ENCODE measurements at regions not wholly inside any gene's neighbourhood (a gene's known extent, or its start where the extent isn't known, plus 50 kb on each side); places are given as distances from the start of the nearest gene placed in this dataset.

DNA sequence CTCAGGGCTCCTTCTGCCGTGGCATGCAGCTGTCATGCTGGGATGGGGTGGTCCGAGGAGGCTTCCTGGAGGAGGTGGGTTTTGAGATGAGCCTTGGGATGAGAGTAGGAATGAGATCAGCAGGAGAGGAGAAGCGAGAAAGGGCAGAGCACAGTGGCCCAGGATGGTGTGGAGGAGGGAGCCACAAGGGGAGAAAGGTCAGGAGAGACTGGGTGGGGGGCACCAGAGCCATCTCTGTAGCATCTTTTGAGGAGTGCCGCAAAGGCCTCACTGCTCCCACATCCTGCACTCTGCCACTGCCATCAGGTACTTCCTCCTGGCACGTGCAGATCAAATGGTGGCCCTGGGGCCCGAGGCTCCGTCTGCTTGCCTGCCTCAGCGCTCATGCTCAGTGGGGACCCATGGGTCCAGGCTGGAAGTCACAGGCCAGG is 150.2 kb downstream of the MACROH2A1 start:
- DNase-seq (ENCODE audit: low read depth): no peak

DNA sequence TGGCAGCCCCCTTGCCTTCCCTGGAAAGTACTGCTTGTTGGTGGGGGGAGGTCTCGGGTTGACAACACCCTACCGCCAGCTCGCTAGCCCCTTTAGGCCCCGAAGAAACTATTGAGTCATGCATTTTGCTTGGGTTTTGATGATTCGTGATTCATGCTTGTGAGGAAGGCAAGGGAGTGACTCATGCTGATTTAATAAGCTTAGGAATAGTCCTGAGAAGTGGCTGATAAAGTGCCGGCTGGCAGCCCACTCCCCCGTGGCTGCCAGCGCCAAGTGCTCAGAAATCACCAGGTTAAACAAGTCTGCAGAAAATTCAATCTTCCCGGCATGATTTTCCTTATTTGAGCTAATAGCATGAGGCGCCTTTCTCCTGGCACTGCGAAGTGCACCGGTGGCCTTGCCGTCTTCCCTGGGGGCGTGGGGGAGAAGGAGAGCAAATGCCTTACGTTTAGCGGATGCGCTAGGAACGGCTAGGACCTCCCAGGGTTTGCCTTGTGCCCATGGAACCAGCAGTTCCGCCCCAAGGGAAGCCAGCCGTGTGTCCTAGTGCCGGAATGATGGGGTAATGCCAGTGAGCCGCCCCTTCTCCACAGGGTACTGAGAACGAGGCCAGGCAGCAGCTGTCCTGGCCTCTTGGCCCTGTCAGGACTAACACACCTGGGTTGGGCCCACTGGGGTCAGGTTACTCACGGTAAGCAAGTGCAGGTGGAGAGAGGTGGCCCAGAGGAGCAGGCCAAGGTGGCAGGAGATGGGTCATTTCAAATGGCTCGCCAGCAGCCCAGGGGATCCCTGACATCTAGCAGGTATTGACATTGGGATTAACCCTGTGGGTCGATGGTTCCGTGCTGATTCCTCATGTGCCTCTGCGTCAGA is 151.9 kb downstream of the MACROH2A1 start:
- DNase-seq (ENCODE audit: low read depth): peak; percentile 95

GRCh38 chr5:135246605-135246922 is 152.5 kb downstream of the MACROH2A1 start:
- no peak for DNase-seq (ENCODE audit: low read depth)

DNA sequence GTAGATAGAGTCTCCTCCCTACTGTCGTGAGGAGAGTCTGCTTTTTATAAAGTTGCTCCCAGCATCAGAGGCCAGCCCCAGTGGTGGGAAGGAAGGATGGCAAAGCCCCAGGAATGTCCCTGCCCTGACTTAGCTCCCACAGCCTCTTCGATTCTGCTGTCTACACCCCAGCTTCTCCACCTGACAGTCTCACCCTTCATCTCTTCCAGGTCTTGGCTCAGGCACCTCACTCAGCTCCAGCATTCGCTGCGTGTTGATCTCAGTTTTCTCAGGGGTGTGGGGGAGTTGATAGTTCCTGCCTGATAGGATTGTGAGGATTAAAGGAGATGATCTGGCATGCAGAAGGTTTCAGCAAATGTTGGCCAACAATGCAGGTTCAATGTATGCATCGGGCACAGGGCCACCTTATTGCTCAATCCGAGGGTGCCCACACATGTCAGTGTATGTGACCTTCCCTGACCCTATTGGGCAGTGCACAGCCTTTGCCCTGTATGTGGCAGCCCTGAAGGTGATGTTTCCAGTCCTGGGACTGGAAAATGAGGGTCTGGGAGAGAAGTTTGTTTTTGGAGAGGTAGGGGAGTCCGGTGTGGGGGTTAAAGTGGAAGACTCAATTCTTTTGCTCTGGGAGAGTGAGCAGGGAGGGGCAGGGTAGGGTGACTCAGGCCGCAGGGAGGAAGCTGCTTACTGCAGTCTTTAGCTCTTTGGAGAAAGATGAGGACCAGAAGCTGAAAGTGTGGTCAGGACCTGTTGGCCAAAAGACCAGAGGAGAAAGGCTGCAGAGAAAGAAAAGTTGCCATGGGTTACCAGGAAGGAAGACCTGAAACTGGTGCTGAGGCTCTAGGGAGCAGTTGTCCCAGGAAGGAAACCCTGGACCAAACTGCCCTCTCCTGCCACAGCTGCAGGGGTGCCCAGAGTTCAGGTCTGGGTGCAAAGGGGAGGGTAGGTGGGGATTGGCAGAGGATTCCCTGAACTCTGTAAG is 153.2 kb downstream of the MACROH2A1 start:
- peak; percentile 82 for DNase-seq (ENCODE audit: low read depth)

DNA sequence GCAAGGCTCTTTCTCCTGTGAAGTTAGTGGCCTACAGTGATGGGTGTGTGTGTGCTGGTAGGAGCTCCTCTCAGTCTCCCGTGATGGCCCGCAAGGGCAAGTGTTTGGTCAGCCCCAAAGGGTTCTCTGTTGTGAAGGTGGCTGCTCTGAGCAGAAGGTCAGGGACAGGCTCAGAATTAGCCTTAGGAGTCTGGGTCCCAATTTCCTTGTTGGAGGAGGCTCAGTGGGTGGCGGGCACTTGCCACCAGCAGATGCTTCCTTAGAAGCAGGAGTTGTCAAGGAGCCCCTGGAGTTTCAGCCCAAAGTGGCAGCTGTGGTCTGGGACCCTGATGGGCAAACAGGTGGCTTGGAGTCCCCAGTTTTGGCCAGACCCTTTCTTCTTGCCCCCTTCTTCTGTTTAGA is 154.4 kb downstream of the MACROH2A1 start:
- DNase-seq (ENCODE audit: low read depth): no peak

DNA sequence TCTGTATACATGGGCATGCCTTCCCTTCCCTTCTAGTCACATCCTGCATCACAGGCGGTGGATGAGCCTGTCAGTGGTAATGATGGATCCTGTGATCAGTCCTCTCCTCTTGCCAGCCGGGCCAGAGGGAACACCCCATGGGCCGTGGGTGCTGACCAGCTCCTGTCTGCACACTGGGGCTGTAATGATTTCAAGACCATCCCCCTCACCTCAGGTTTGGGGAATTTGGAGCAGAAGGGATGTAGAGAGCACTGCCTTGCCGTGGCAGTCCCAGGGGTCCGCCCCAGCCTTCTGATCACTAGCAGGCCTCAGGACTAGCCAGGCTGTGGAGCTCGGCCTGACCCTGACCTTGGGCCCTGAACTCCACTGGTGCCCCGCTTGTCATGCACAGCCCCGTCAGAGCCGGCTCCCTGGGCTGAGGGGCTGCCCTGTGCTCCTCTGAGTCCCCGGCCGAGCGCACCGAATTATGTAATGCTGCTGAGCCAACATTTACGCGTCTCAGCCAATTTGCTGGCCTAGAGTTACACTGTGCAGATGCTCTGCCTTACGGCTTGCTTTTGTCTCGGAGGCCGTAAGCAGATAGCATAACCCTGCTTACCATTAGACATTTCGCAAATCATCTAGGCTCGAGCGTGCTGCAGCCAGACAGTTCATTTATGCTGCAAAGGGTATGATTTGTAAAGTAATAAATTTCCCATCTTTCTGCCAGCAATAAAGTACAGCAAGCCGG is 155.3 kb downstream of the MACROH2A1 start:
- DNase-seq (ENCODE audit: low read depth): no peak

- peak; percentile 39 for DNase-seq (ENCODE audit: low read depth)
These were observed 156.0 kb downstream of the MACROH2A1 start for GRCh38 chr5:135242866-135243555.

DNA sequence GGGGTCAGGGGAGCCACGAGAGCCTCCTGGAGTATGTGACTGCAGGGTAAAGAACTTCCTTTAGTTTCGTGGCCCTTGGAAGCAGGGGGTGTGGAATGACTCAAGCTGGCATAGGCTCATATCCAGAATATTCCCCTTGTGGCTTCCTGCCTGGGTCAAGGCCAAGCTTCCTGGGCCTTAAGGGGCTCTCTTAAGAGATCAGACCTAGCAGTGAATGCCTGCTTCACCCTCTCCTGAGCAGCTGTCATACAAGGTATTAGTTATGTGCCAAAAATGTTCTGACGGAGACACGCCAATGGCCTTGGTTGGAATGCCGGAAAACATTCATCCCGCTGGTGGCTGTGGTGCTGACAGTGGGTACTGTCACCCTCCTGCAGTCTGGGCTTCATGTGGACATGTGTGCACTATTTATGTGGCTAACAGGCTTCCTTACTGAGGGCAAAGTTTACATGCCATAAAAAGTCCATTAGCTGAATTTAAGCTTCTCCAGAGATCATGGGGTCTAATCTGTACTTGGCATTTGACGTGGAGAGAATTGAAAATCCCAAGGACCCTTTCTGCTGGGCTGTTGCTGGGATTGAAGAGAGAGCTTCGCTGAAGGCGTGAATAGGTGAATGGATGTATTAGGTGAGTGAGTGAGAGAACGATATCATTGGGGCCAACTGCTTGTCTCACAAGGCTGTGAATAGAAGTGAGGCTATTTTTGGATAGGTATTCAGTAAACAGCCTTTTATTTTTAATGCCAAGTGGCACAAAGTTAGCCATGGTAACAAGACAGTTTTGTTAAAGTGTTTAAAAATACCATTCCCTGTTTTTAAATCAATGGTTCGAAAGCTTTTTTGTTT is 156.8 kb downstream of the MACROH2A1 start:
- DNase-seq (ENCODE audit: low read depth): peak; percentile 98

DNA sequence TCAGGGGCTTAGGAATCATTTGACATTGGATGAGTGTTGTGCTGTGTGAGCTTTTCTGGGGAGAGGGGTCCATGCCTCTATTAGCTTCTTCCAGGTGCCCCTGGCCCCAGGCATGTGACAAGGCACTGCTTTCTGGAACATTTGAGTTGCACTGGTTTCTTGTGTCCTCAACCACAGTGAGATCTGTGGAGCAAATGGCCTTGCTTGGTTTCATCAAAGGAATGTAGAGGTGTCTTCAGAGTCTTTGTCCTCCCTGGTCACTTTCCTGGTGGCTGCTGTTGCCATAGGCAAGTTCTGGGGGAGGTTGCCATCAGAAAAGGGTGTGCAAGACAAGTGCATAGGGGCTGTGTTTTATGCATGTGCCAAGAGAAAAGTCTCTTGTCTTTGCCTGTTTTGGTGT is 157.5 kb downstream of the MACROH2A1 start:
- DNase-seq (ENCODE audit: low read depth): no peak

DNA sequence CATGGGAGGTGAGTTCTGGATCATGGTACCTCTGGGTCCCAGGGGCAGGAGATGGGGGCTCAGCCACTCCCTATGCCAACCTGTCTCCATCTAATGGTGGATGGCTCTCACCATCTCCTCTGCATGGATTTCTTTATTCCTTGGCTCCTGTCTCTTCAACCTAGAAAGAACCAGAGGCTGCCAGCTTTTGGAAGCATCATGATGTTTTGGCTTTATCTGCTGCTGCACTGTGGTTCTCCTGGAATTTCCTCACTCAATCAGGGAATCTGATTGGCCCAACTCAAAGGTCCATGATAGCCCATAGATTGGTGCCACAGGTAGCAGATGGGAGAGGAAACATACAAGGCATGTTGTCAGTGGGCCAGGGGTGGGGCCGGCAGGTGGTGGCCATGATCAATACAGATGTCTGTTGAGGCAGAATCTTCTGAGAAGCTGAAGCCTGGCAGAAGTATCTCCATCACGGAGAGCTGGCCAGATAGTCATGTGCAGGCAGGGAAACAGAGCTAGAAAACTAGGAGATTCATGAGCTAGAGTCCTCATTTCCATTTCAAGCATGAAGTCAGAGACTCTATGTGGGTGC is 158.2 kb downstream of the MACROH2A1 start:
- no peak for DNase-seq (ENCODE audit: low read depth)

- DNase-seq (ENCODE audit: low read depth): no peak
These were observed 158.8 kb downstream of the MACROH2A1 start for GRCh38 chr5:135240283-135240633.

DNA sequence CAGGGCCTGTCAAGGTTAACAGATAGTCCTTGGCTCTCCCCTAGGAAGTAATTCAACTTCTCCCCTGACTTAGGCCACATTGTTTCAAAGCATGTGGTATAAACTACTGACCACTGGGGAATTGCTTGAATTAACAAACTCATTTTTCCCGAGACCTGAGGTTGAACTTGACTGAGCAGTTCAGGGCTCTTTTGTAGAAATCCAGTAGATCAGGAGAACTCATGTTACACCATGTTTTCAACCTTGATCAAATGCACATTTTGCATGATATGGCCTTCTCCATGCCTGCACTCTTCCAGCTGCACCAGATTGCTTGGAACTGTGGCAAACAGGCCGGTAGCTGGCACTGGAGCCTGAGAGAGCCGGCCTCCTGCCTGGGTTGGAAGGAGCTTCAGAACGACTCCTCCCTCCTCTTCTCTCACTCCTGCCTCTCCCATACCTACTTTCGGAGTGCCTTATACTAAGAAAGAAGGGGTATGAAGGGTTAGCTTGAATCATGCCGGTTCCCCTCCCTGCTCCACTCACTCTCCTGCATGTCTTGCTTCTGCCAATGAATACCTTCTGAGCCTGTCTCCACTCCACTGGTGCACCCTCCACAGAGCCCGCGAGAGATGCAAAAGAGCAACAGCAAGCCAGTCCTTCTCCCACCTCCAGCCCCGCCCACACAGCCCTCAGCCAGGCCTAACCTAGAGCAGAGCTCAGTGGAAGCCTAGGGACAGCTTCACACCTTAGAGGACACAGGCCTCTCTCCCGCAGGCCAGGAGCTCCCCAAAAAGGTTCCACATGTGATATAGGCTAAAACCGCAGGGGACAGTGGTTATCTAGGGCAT is 159.4 kb downstream of the MACROH2A1 start:
- no peak for DNase-seq (ENCODE audit: low read depth)

- no peak for DNase-seq (ENCODE audit: low read depth)
These were observed 160.2 kb downstream of the MACROH2A1 start for GRCh38 chr5:135238622-135239452.

GRCh38 chr5:135237748-135238103 is 161.3 kb downstream of the MACROH2A1 start:
- no peak for DNase-seq (ENCODE audit: low read depth)

GRCh38 chr5:135236908-135237747 is 161.9 kb downstream of the MACROH2A1 start:
- DNase-seq (ENCODE audit: low read depth): no peak

GRCh38 chr5:135236228-135236907 is 162.7 kb downstream of the MACROH2A1 start:
- no peak for DNase-seq (ENCODE audit: low read depth)
